Fibroblast of villous mesenchyme (primary cell): ENCODE measurements at regions not wholly inside any gene's neighbourhood (a gene's known extent, or its start where the extent isn't known, plus 50 kb on each side); places are given as distances from the start of the nearest gene placed in this dataset.

Experiments used
- DNase-seq: peaks from one replicate; pipeline ENCODE4 v3.0.0-alpha.2; 2010; ENCODE audit warnings: low read depth
- H3K4me3 ChIP-seq: 2 replicates; pipeline ENCODE4 v1.5.1; 2011; ENCODE audit warnings: low read depth, mild to moderate bottlenecking, low read length
- TF ChIP-seq, protein P1 (sequence below): IDR thresholded peaks from 2 replicates; pipeline ENCODE4 v1.5.1; 2012; ENCODE audit warnings: low read depth, mild to moderate bottlenecking, low read length; ENCODE audit not compliant: insufficient read depth

DNA sequence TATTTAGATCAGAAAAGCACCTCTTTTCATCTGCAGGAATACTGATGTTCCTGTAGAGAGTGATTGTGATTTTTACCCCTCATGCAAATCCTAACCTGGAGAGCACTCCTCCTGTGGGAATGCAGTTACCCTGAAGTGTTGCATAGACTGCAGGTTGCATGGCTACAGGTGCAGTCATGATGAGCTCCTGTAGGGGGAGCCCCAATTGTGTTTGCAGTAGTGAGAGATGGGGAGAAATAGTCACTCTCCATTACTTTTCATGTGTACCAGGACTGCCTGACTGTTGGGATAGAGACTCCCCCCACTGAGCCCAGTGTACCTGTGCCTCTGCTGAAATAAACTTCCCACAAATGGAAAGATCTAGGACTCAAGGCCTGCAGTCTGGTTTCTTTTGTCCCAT lies 1086.5 kb downstream of the SLC6A15 start:
- peak; percentile 28 for DNase-seq
- H3K4me3 ChIP-seq, result no peak overlapping the region
- TF ChIP-seq, protein P1, sequence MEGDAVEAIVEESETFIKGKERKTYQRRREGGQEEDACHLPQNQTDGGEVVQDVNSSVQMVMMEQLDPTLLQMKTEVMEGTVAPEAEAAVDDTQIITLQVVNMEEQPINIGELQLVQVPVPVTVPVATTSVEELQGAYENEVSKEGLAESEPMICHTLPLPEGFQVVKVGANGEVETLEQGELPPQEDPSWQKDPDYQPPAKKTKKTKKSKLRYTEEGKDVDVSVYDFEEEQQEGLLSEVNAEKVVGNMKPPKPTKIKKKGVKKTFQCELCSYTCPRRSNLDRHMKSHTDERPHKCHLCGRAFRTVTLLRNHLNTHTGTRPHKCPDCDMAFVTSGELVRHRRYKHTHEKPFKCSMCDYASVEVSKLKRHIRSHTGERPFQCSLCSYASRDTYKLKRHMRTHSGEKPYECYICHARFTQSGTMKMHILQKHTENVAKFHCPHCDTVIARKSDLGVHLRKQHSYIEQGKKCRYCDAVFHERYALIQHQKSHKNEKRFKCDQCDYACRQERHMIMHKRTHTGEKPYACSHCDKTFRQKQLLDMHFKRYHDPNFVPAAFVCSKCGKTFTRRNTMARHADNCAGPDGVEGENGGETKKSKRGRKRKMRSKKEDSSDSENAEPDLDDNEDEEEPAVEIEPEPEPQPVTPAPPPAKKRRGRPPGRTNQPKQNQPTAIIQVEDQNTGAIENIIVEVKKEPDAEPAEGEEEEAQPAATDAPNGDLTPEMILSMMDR, result peak; percentile 69

GRCh38 chr12:83823386-83824045 lies 1089.1 kb downstream of the SLC6A15 start:
- no peak for DNase-seq
- H3K4me3 ChIP-seq, result no peak overlapping the region
- TF ChIP-seq, protein P1, result no peak

DNA sequence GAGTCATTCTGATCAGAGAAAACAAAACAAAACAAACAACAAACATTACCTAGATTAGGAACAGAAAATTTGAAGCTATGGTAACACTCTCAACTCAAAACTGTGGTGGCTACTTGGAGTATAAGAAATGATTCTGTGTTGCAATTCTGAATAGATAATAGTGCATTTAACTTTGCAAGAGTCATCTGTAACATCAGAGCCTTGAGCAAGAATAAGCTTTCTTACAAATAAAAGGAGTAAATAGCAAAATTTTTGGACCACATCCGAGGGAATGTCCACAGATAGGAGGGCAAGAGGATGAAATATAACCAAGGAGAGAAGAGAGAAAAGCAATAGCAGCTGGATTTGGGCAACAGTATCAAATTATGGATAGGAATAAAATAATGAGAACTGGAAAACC lies 1090.6 kb downstream of the SLC6A15 start:
- DNase-seq, result no peak
- TF ChIP-seq, protein P1, result no peak
- H3K4me3 ChIP-seq, result no peak overlapping the region

GRCh38 chr12:83818881-83819280 lies 1093.7 kb downstream of the SLC6A15 start:
- DNase-seq, result peak; percentile 53

GRCh38 chr12:83817730-83818129 lies 1094.9 kb downstream of the SLC6A15 start:
- no peak overlapping the region for H3K4me3 ChIP-seq
- no peak for DNase-seq
- TF ChIP-seq, protein P1, result no peak

More at GRCh38 chr12:83818881-83819280, 1093.7 kb downstream of the SLC6A15 start:
- TF ChIP-seq, protein P1, result no peak
- H3K4me3 ChIP-seq, result no peak overlapping the region

DNA sequence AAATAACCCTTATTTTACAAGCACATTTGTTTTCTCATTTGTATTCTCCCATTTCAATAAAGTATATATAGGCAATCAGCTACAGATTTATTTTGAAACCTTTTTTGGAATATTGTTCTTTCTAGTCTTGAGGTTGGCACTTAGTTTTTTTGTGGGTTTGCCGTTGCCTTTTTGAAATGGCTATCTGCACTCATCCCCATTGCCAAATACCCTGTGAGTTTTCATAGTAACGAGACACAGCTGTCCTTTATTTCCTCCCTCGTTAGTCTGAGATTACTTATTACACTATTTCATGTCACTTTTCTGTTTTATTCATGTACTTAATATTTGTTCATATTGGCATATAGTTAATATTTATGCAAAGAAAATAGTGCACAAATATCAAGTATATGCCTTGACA lies 1104.0 kb downstream of the SLC6A15 start:
- DNase-seq, result no peak
- TF ChIP-seq, protein P1, result no peak
- no peak overlapping the region for H3K4me3 ChIP-seq

GRCh38 chr12:83807871-83808270 lies 1104.7 kb downstream of the SLC6A15 start:
- H3K4me3 ChIP-seq, result no peak overlapping the region
- TF ChIP-seq, protein P1, result no peak
- no peak for DNase-seq
